WERI-Rb-1 (cell line): ENCODE measurements at regions not wholly inside any gene's neighbourhood (a gene's known extent, or its start where the extent isn't known, plus 50 kb on each side); places are given as distances from the start of the nearest gene placed in this dataset.
"Not testable (repeated sequence)": the region's sequence is repeated elsewhere in the genome, so short reads cannot be mapped to it uniquely, and the experiment has no call there.

Experiments
- DNase-seq: peaks from one replicate; pipeline ENCODE4 v3.0.0-alpha.2; 2020
- H3K27ac ChIP-seq: fragments of 250-450 bp; sonication (Bioruptor Pico); 2 replicates; pipeline ENCODE4 v1.5.1; 2020; ENCODE audit warnings: mild to moderate bottlenecking, moderate library complexity
- H3K27me3 ChIP-seq: fragments of 250-450 bp; sonication (Bioruptor Pico); 2 replicates; pipeline ENCODE4 v1.5.1; 2021; ENCODE audit warnings: mild to moderate bottlenecking, low read depth, moderate library complexity; ENCODE audit not compliant: insufficient read depth, severe bottlenecking
- H3K36me3 ChIP-seq: fragments of 250-450 bp; sonication (Bioruptor Pico); 2 replicates; pipeline ENCODE4 v1.5.1; 2020; ENCODE audit warnings: mild to moderate bottlenecking, moderate library complexity
- H3K4me3 ChIP-seq: 2 replicates; pipeline ENCODE4 v1.5.1; 2011; ENCODE audit warnings: low read depth, mild to moderate bottlenecking, control low read depth, low read length
- H3K9me3 ChIP-seq: fragments of 250-450 bp; sonication (Bioruptor Pico); 2 replicates; pipeline ENCODE4 v1.5.1; 2021; ENCODE audit warnings: mild to moderate bottlenecking, moderate library complexity; ENCODE audit not compliant: severe bottlenecking
- TF ChIP-seq, protein P1 (sequence below): IDR thresholded peaks from 2 replicates; pipeline ENCODE4 v1.5.1; 2011; ENCODE audit warnings: low read depth, mild to moderate bottlenecking, control low read depth, inconsistent platforms, low read length

DNA sequence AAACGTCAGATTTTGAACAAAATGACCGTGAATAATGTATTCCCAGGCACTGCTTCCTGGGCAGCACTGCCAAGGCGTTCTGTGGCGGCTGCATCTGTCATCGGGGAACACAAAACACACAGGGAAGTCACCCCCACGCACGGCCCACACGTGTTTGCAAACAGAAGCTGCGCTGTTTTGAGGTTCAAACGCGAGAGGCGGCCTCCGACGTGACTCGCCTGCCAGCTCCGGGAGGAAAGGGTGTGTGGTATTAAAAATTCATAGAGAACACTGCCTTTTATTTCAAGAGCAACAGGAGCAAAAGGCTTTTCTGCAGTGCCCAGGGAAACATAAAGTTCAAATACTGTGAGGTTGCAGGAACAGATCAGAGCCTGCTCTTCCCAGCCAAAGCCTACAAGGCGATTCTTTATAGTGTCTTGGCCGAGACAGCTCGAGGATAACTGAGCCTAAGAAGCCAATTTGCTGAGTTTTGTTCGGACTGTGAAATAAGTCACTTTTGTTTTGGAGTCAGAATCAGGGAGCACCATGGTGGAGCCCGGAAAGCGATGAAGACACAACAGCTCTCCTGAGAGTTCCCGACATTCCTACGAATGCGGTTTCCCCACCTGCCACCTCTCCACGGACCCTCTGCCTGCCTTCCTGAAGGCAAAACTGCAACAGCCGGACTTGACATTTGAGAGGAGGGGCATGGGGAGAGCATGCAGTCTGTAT is 115.3 kb upstream of the IRX2 start:
- H3K27ac ChIP-seq, result no peak overlapping the region
- no peaks in the 10 kb centered on the region for H3K36me3 ChIP-seq
- no peaks in the 10 kb centered on the region for H3K9me3 ChIP-seq
- H3K27me3 ChIP-seq, result no peaks in the 10 kb centered on the region
- no peak overlapping the region for H3K4me3 ChIP-seq
- DNase-seq, result no peak
- TF ChIP-seq, protein P1, sequence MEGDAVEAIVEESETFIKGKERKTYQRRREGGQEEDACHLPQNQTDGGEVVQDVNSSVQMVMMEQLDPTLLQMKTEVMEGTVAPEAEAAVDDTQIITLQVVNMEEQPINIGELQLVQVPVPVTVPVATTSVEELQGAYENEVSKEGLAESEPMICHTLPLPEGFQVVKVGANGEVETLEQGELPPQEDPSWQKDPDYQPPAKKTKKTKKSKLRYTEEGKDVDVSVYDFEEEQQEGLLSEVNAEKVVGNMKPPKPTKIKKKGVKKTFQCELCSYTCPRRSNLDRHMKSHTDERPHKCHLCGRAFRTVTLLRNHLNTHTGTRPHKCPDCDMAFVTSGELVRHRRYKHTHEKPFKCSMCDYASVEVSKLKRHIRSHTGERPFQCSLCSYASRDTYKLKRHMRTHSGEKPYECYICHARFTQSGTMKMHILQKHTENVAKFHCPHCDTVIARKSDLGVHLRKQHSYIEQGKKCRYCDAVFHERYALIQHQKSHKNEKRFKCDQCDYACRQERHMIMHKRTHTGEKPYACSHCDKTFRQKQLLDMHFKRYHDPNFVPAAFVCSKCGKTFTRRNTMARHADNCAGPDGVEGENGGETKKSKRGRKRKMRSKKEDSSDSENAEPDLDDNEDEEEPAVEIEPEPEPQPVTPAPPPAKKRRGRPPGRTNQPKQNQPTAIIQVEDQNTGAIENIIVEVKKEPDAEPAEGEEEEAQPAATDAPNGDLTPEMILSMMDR, result no peak

- H3K4me3 ChIP-seq, result no peak overlapping the region
- H3K9me3 ChIP-seq, result no peaks in the 10 kb centered on the region
These were observed 114.4 kb upstream of the IRX2 start for GRCh38 chr5:2865856-2866255.

GRCh38 chr5:2864515-2865105 is 113.1 kb upstream of the IRX2 start:
- no peak overlapping the region for H3K27ac ChIP-seq
- no peak for DNase-seq
- no peaks in the 10 kb centered on the region for H3K36me3 ChIP-seq
- H3K9me3 ChIP-seq, result no peaks in the 10 kb centered on the region
- H3K27me3 ChIP-seq, result no peaks in the 10 kb centered on the region
- TF ChIP-seq, protein P1, result no peak
- no peak overlapping the region for H3K4me3 ChIP-seq

More at GRCh38 chr5:2865856-2866255, 114.4 kb upstream of the IRX2 start:
- Histone ChIP-seq H3K27ac (no peak overlapping the region), H3K36me3 (no peaks in the 10 kb centered on the region), H3K27me3 (no peaks in the 10 kb centered on the region)
- TF ChIP-seq, protein P1, result no peak
- DNase-seq, result no peak

DNA sequence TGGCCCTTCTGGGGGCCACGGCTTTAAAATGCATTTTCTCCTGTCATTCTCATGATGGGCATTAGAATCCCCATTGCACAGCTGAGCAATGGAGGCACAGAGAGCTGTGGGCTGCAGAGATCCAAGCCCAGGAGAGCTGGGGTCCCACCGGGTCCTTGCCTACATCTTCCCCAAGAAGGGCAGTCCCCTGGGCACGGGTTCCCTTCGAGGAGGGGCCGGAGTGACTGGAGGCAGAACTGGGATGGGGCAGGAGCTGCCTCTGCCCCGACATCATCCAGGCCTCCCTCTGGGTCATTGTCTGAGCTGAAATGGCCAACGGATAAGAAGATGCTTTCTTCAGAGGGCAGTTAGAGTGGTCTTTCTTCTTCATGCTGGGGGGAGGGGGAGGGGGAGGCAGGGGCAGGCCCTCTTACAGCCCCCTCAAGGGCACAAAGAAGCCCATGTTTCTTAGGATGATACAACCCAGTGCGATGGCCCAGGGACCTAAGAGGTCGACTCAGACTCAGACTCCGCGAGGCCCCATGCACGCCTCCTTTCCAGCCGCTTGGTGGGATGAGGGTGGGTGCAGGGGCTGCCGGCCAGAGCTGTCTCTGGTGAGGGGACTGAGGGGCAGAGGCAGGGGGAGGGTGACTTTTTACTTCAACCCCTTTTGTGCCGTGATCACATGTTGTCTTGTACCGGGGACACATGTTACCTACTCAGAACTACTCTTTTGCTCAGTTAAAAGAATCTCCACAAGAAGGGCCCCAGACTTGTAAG is 112.4 kb upstream of the IRX2 start:
- no peak for DNase-seq
- Histone ChIP-seq H3K27me3 (no peaks in the 10 kb centered on the region), H3K36me3 (no peaks in the 10 kb centered on the region), H3K9me3 (no peaks in the 10 kb centered on the region), H3K4me3 (no peak overlapping the region), H3K27ac (no peak overlapping the region)
- TF ChIP-seq, protein P1, result no peak

DNA sequence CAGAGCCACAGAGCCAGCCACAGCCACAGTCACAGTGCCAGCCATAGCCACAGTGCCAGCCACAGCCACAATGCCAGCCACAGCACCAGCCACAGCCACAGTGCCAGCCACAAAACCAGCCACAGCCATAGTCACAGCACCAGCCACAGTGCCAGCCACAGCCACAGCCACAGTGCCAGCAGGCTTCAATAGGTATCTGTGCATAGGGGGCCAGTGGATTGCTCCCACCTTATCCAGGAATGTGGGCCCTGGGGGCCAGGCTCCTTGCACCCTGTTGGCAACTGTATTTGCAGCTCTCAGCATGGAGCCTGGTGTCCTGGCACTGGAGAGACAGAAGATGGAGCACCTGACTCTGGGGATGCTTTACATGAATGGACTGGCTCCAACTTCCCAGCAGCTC is 111.7 kb upstream of the IRX2 start:
- Histone ChIP-seq H3K27me3 (no peaks in the 10 kb centered on the region), H3K36me3 (no peaks in the 10 kb centered on the region), H3K9me3 (no peaks in the 10 kb centered on the region), H3K4me3 (no peak overlapping the region), H3K27ac (no peak overlapping the region)
- TF ChIP-seq, protein P1, result no peak
- DNase-seq, result no peak

GRCh38 chr5:2862176-2862575 is 110.7 kb upstream of the IRX2 start:
- not testable (repeated sequence) for DNase-seq, H3K27me3 ChIP-seq, H3K9me3 ChIP-seq

More at GRCh38 chr5:2862176-2862575, 110.7 kb upstream of the IRX2 start:
- not testable (repeated sequence) for H3K27ac ChIP-seq, H3K36me3 ChIP-seq, H3K4me3 ChIP-seq
